Rectal smooth muscle tissue (tissue), 1 donor: ENCODE measurements at regions not wholly inside any gene's neighbourhood (a gene's known extent, or its start where the extent isn't known, plus 50 kb on each side); places are given as distances from the start of the nearest gene placed in this dataset.

ENCODE experiments used
- H3K27ac ChIP-seq: one replicate; pipeline ENCODE4 v1.7.0; 2013; ENCODE audit warnings: low read depth, low read length, inconsistent platforms
- H3K27me3 ChIP-seq: one replicate; pipeline ENCODE4 v1.7.0; 2013; ENCODE audit warnings: low read length; ENCODE audit not compliant: control insufficient read depth, insufficient read depth
- H3K36me3 ChIP-seq: one replicate; pipeline ENCODE4 v1.7.0; 2013; ENCODE audit warnings: low read length; ENCODE audit not compliant: control insufficient read depth, insufficient read depth
- H3K4me1 ChIP-seq: one replicate; pipeline ENCODE4 v1.7.0; 2013; ENCODE audit warnings: low read length; ENCODE audit not compliant: control insufficient read depth, insufficient read depth
- H3K4me3 ChIP-seq: one replicate; pipeline ENCODE4 v1.7.0; 2013; ENCODE audit warnings: low read length
- H3K9ac ChIP-seq: one replicate; pipeline ENCODE4 v1.7.0; 2013; ENCODE audit warnings: low read length

- no peak overlapping the region for H3K4me3 ChIP-seq
- H3K4me1 ChIP-seq = no peaks in the 10 kb centered on the region
- H3K27ac ChIP-seq = no peak overlapping the region
- H3K36me3 ChIP-seq = no peaks in the 10 kb centered on the region
- H3K27me3 ChIP-seq = no peaks in the 10 kb centered on the region
- no peak overlapping the region for H3K9ac ChIP-seq
Observed at GRCh38 chr19:31149441-31149941, 199.7 kb downstream of the TSHZ3 start.

GRCh38 chr19:31148671-31149070 lies 200.6 kb downstream of the TSHZ3 start:
- Histone ChIP-seq H3K27me3 (no peaks in the 10 kb centered on the region), H3K9ac (no peak overlapping the region), H3K36me3 (no peaks in the 10 kb centered on the region), H3K27ac (no peak overlapping the region), H3K4me3 (no peak overlapping the region), H3K4me1 (no peaks in the 10 kb centered on the region)

- no peaks in the 10 kb centered on the region for H3K4me1 ChIP-seq
- H3K36me3 ChIP-seq = no peaks in the 10 kb centered on the region
- no peak overlapping the region for H3K9ac ChIP-seq
- H3K27ac ChIP-seq = no peak overlapping the region
- no peak overlapping the region for H3K4me3 ChIP-seq
- H3K27me3 ChIP-seq = no peaks in the 10 kb centered on the region
Observed at GRCh38 chr19:31147234-31147633, 202.0 kb downstream of the TSHZ3 start.

- no peak overlapping the region for H3K9ac ChIP-seq
- no peak overlapping the region for H3K27ac ChIP-seq
- no peaks in the 10 kb centered on the region for H3K4me1 ChIP-seq
- H3K27me3 ChIP-seq = no peaks in the 10 kb centered on the region
- H3K36me3 ChIP-seq = no peaks in the 10 kb centered on the region
- no peak overlapping the region for H3K4me3 ChIP-seq
Observed at GRCh38 chr19:31146546-31147183, 202.6 kb downstream of the TSHZ3 start.

- H3K27ac ChIP-seq = no peak overlapping the region
- no peaks in the 10 kb centered on the region for H3K4me1 ChIP-seq
- H3K4me3 ChIP-seq = no peak overlapping the region
- H3K36me3 ChIP-seq = no peaks in the 10 kb centered on the region
- H3K9ac ChIP-seq = no peak overlapping the region
- no peaks in the 10 kb centered on the region for H3K27me3 ChIP-seq
Observed at GRCh38 chr19:31146015-31146414, 203.2 kb downstream of the TSHZ3 start.

- Histone ChIP-seq H3K27me3 (no peaks in the 10 kb centered on the region), H3K9ac (no peak overlapping the region), H3K27ac (no peak overlapping the region), H3K4me1 (no peaks in the 10 kb centered on the region), H3K4me3 (no peak overlapping the region), H3K36me3 (no peaks in the 10 kb centered on the region)
Observed at GRCh38 chr19:31145007-31145406, 204.2 kb downstream of the TSHZ3 start.

- Histone ChIP-seq H3K27me3 (no peaks in the 10 kb centered on the region), H3K4me1 (no peaks in the 10 kb centered on the region), H3K4me3 (no peak overlapping the region), H3K9ac (no peak overlapping the region), H3K36me3 (no peaks in the 10 kb centered on the region), H3K27ac (no peak overlapping the region)
Observed at GRCh38 chr19:31144075-31144870, 205.0 kb downstream of the TSHZ3 start.

- no peaks in the 10 kb centered on the region for H3K27me3 ChIP-seq
- no peak overlapping the region for H3K4me3 ChIP-seq
- no peak overlapping the region for H3K9ac ChIP-seq
- H3K4me1 ChIP-seq = no peaks in the 10 kb centered on the region
- H3K36me3 ChIP-seq = no peaks in the 10 kb centered on the region
- H3K27ac ChIP-seq = no peak overlapping the region
Observed at GRCh38 chr19:31141301-31141700, 207.9 kb downstream of the TSHZ3 start.

GRCh38 chr19:31140717-31141116 lies 208.5 kb downstream of the TSHZ3 start:
- H3K4me3 ChIP-seq = no peak overlapping the region
- H3K9ac ChIP-seq = no peak overlapping the region
- no peaks in the 10 kb centered on the region for H3K27me3 ChIP-seq
- no peaks in the 10 kb centered on the region for H3K36me3 ChIP-seq
- no peaks in the 10 kb centered on the region for H3K4me1 ChIP-seq
- H3K27ac ChIP-seq = no peak overlapping the region

GRCh38 chr19:31139871-31140505 lies 209.2 kb downstream of the TSHZ3 start:
- Histone ChIP-seq H3K9ac (no peak overlapping the region), H3K36me3 (no peaks in the 10 kb centered on the region), H3K4me3 (no peak overlapping the region), H3K27me3 (no peaks in the 10 kb centered on the region), H3K4me1 (no peaks in the 10 kb centered on the region), H3K27ac (no peak overlapping the region)

GRCh38 chr19:31138077-31138476 lies 211.2 kb downstream of the TSHZ3 start:
- Histone ChIP-seq H3K9ac (no peak overlapping the region), H3K36me3 (no peaks in the 10 kb centered on the region), H3K4me3 (no peak overlapping the region), H3K4me1 (no peaks in the 10 kb centered on the region), H3K27ac (no peak overlapping the region), H3K27me3 (no peaks in the 10 kb centered on the region)

- no peak overlapping the region for H3K4me3 ChIP-seq
Observed at GRCh38 chr19:31135841-31136240, 213.4 kb downstream of the TSHZ3 start.

More at GRCh38 chr19:31135841-31136240, 213.4 kb downstream of the TSHZ3 start:
- Histone ChIP-seq H3K27me3 (no peaks in the 10 kb centered on the region), H3K36me3 (no peaks in the 10 kb centered on the region), H3K4me1 (no peaks in the 10 kb centered on the region), H3K27ac (no peak overlapping the region), H3K9ac (no peak overlapping the region)
